NCI-H2227 (cell line): ENCODE measurements at regions not wholly inside any gene's neighbourhood (a gene's known extent, or its start where the extent isn't known, plus 50 kb on each side); places are given as distances from the start of the nearest gene placed in this dataset.

Experiments
- DNase-seq: peaks from one replicate; lab custom pipeline; 2025; ENCODE audit not compliant: unreplicated experiment; lab: John Stamatoyannopoulos, UW

DNA sequence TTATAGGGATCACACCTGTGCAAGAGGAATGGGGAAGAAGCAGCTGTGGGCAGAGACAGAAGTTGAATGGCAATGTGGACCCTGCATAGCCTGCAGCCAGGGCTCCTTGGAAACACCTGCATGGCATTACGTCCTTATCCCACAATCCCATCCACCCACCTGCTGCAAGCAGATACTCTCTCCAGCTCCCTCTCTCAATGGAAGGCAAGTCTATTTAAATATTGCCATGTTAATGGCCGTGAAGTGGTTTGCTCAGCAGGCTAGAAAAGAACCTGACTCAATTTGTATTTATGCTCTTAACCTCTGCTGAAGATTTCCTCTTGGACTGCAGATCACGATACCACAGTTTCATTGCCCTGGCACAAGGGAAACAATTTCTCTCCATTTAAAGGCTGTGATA is 417.0 kb downstream of the TYW1 start:
- DNase-seq: no peak

DNA sequence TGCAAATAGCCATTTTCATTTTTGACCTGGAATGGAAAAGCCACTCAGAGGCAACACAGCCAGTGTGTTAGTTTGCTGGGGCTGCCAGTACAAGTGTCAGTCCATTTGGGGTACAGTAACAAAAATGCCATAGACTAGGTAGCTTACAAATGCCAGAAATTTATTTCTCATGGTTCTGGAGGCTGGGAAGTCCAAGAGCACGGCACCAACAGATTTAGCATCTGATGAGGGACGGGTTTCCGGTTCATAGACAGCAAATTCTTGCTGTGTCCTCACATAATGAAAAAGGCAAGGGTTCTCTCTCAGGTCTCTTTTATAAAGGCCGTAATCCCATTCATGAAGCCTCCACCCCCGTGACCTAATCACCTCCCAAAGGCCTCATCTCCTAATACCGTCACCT is 418.2 kb downstream of the TYW1 start:
- DNase-seq: no peak

DNA sequence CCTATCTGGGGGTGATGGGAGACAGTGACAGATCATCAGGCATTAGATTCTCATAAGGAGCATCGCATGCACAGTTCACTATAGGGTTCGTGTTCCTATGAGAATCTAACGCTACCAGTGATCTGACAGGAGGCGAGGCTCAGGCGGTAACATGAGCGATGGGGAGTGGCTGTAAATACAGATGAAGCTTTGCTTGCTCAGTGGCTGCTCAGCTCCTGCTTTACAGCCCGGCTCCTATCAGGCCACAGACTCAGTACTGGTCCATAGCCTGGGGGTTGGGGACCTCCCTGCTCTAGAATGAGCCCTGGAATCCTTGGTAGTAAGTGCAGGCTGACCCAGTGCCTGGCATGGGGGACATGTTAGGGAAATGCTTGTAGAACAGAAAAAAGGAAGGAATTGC is 426.0 kb downstream of the TYW1 start:
- DNase-seq: no peak

DNA sequence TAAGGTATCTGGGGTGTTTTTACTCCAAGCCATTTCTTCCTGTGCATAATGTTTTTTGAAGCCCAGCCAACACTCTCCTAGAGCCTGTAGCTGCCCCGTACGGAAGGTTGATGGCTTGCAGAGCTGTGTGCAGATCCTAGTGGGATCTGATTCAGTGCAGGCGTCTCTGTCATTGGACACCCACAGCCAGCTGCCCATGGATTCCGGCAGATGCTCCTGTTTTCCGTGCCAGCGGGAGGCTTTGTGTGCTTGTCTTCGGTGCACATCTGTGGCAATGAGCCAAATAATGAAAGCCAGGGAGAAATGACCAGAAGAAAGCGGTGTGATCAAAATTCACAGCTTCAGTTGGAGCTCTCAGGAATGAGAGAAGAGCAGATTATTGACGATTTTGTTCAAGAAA is 426.4 kb downstream of the TYW1 start:
- peak; percentile 7 for DNase-seq

DNA sequence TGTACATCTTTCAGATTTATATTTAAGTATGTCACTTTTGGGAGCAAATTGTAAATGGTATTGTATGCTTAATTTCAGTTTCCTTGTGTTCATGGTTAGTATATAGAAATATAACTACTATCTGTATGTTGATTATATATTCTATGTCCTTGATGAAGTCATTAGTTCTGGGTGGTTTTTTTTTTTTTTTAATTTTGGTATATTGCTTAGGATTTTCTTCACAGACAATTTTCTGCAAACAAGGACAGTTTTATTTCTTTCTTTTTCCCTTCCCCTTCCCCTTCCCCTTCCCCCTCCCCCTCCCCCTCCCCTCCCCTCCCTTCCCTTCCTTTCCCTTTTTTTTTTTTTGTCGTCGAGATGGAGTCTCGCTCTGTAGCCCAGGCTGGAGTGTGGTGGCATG is 430.0 kb downstream of the TYW1 start:
- no peak for DNase-seq

DNA sequence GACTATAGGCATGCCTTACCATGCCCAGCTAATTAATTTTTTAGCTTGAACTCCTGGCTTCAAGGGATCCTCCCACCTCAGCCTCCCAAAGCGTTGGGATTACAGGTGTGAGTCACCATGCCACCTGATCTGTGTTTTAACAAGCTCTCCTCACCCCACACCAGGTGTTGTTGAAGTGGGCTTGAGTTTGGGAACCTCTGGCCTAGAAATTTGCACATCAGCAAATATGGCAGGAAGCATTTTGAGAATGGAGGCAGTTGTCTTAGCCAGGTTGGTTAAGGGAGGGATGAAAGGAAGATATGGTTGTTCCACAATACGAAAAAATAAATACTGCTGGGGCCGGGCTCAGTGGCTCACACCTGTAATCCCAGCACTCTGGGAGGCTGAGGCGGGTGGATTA is 433.1 kb downstream of the TYW1 start:
- no peak for DNase-seq

DNA sequence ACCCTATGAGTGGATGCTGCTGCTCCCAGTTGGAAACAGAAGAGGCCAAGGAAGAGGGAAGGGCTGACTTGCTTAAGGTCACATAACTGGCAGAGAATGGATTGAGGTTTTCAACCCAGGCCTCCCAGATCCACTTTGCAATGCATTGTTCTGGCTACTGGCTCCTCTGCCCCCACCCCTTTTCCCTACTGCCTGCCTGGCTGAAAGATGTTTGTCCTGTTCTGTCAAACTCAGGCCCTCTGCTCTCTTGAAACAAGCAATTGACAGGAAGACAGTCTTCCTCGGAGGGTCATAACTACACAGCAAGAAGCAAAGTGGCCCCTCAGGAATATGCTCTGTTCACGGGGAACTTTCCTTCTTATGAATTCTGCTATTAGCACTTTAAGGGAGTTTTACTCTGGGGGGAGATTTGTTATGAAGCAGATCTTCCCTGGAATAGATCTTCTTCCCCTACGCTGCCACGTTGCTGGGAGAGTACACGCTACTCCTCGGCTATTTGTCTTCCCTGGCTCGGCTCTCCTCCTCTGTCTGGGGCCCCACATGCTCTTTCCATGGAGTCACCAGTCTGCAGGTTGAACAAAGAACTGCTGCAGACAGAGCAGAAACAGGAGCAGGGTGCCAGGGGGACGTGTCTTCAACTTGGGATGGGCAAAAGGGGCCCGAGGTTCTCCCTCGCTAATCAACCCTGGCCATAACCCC is 436.1 kb downstream of the TYW1 start:
- no peak for DNase-seq

DNA sequence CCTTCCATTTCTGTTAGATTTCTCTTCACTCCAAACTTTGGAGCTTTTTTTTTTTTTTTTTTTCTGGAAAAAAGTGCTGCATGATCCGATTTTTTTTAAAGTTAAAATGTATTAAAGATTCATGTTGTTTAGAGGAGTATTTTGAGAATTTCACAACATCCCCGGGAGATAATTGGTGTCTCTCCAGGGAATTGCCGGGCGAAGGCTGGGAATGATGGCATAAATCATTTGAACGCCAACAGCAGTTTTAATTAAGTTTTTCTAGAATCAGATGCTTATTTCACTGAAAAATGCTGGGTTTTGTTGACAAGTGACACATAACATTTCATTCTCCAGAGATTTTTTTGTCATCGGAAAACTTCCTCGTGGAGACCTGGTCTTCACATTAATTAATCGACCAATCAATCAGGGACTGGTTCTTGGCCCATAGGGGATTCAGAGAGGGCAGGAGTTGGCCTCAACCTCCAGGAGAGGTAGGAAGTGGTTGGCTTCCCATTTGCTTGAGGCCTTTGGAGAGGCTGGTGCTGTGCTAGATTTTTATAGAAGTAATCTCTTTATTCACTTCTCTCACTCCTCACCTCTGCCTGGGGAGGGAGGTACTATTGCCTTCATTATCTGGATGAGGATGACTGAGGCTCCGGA is 439.4 kb downstream of the TYW1 start:
- no peak for DNase-seq

DNA sequence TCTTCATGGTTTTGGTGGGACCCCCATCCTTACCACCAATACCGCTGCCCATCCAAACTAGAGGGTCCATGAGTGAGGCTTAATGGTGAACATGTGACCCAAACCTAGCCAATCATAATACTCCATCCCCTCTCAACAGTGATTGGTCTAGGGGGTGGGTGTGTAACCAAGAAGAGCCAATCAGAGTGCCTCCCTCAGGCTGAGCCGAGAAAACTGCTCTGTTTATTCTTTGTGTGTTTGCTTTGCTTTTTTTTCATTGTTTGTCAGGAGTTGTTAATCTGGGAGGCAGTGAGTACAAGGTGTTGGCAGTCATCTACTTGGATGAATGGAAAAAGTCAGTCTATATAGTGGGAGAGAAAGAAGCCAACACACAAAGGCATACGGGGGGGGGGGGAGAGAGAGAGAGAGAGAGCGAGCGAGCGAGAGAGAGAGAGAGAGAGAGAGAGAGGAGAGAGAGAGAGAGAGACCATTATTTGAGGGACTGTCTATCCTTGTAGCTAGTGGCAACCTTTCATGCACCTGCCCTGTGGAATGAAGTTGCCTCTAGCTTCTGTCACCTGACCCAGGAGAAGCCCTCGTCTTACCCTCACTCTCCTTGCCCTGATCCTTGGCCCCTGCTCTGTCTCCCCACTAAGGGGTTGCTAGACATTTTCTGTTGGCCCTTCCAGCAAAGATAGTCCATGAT is 441.7 kb downstream of the TYW1 start:
- no peak for DNase-seq

DNA sequence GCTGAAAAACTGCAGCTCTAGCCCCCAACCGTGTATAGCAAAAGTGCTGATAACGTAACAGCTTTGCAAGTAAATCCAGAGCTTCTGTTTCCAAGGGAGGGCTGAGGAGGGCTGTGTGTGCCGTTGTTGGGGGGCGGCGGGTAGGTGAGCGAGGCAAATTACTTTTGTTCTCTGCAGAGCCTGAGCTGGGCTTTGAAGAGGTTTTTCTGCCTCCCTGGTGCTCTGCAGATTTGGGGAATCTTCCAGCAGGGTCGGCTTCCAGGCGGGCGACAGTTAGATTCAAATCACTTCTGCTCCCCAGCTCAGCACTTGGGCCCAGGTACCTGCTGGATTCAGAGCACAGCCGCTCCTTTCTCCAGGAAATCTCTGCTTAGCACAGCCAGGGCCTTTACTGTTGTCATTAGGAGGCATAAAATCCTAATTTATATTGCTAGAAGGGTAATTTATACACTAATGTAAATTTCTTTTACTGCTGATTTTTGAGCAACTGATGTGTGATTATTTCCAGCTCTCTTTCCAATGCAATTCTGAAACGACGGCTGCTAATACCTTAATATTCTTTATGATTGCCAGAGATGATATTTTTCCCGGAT is 442.4 kb downstream of the TYW1 start:
- DNase-seq: no peak

DNA sequence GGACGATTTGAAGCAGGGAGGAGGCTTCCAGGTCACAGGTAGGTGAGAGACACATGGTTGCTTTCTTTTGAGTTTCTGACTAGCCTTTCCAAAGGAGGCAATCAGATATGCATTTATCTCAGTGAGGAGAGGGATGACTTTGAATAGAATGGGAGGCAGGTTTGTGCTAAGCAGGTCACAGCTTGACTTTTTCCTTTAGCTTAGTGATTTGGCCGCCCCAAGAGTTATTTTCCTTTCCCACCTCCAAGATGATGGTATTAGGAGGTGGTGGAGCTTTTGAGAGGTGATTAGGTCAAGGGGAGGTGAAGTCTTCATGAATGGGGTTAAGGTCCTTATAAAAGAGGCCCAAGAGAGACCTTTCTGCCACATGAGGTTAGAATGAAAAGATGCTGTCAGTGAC is 443.7 kb downstream of the TYW1 start:
- DNase-seq: no peak

DNA sequence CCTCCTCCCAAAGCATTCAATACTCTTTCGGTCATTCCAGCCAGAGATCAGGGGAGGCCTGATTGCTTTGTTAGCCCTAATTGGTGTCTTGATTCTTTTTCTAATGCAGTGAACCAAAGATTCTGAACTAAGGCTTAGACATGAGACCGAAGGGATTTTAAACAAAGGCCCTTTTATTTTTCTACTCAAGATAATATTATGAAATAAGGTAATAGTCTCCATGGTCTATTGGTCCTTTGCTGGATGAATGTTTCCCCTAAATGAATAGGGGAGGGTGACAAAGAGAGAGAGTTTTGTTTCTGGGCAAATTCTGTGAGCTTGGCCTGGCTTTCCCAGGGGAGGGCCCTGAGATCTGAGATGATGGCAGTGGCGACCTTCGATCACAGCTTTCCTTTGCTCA is 449.1 kb downstream of the TYW1 start:
- no peak for DNase-seq

DNA sequence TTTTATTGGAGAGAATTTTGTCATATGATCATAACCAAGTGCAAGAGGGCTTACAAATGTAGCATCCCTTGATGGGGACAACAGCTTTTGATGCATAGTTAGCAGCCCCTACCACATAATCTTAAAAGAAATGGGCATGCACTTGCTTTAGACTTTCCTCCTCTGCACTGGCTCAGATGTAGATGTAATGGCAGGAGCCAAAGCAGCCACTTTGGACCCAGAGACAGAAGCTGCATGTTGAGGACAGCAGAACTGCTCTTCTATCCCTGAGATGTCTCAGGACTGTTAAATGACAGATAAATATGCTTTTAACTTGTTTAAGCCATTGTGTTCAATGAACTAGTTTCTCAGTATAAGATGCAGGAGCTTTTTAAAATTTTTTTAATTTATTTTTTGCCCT is 450.7 kb downstream of the TYW1 start:
- no peak for DNase-seq

DNA sequence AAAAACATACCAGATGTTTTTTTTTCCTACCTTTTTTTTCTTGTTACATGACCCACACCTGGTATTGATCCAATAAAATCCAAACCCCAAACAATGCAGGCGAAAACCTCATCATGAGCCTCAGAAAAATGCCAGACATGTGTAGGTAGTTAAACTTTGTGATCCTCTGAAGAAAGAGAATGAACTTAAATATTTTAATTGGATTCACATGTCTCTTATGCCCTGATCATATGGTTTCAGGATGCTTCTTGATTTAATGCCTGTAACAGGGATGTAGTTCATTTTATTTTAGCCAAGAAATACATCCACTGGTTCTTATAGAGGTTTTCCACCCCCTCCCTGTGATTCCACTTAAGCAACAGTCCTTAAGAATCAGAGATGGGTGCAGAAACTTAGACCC is 451.6 kb downstream of the TYW1 start:
- no peak for DNase-seq

DNA sequence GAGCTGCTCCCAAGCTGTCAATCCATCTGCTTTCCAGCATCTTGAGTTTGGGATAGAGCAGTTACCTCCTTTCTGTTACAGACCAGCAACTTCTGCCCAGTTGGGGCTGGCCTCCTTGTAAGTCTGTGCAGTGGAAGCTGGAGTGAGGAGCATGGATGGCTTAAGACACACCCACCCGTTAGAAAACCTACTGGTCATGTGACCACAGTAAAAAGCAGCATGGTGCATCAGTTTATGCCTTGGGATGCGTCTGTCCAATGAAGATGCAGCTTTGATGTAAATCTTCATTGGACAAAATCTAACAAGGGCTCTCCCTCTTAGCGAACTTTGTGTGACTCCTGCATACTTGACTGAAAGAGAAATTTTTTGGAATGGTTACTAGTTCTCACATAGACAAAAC is 453.5 kb downstream of the TYW1 start:
- no peak for DNase-seq

DNA sequence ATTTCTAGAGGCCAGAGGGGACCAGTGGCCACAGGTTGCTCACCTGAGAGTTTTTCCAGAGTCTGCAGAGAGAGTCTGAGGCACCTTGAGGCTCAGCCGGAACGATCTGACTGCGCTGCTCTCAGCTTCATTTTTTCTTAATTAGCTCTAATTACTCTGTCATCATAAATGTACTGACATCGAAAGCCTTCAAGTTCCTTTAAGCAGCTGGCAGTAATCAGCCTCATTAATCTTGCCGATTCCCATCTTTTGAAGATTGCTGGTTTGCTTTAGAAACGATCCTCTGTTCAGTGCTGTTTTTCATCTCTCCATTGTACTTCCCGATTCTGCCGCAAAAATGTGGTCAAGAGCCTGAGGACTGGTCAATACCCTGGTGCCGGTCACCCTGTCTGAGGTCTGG is 454.7 kb downstream of the TYW1 start:
- no peak for DNase-seq

DNA sequence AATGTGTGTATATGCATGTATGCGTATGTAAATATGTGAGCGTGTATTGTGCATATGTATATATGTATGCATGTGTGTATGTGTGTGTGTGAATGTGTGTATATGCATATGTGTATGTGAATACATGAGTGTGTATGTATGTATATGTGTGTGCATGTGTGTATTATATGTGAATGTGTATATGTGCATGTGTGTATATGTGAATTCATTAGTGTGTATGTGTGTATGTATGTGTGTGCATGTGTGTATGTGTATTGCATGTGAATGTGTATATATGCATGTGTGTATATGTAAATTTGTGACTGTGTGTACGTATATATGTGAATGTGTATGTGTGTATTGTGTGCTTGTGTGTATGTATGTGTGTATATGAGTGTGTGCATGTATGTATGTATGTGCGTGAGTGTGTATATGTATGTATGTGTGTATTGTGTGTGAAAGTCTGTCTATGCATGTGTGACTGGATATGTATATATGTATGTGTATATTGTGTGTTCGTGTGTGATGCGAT is 455.9 kb downstream of the TYW1 start:
- DNase-seq: no peak

DNA sequence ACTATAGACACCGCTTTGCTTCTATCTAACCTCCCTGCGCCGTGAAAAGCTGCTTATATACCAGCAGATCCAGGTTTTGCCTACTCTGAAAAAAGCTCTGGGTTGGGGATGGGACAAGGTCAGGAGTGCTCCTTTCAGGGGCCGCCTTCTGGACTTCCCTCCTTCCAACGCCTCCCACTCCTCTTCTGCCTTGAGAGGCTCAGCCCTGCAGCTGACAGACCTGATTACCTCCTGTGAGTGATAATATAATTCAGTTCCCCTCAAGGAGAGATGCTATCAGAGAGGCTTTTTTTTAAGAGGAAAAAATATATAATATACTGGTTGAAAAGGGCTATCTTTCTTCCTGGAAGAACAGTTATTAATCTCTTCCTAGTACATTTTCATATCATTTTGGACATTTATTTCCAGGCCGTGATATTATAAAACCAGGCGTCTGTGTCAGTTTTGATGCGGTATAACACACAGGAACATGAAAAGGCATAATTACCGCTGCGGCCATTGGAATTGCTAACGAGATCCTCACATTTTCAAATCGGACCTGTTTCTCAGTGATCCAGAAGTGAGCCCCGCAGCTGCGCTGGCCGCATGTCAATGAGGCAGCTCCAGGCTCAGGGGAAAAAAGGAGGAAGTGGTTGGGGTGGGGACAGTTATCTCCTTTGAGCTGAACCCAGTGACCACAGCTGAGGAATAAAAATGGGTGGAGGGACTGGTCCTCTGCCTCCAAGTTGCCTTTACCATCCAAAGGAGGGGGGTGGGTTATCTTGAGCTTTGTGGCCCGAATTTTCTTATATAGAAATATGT is 457.1 kb downstream of the TYW1 start:
- no peak for DNase-seq

DNA sequence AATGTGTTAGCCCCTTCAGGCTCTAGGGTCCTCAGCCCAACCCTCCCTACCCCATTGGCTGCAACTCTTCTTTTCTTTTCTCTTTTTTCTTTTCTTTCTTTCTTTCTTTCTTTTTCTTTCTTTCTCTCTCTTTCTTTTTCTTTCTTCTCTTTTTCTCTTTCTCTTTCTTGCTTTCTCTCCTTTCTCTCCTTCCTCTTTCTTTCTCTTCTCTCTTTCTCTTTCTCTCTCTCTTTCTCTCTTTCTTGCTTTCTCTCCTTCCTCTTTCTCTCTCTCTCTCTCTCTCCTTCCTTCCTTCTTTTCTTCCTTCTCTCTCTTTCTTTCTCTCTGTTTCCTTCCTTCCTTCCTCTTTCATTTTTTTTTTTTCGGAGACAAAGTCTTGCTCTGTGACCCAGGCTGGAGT is 458.9 kb downstream of the TYW1 start:
- DNase-seq: no peak

DNA sequence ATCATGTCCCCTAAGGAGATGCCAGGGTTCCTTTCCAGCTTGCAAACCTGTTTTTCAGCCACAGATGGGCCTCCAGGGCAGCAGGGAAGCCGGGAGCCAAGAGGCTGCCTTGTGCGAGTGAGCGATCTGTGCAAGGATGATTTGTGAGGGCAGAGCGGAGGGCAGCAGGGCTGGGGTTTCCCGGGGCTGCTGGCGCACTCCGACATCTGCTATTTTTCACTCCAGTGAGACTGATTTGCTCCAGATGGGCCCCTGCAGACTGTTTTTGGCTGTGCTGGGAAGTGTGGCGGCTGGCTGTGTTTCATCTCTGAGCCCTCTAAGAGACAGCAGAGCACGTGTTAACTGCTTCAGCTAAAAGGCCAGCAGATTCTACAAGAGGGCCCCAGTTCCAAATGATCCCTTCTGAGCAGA is 466.2 kb downstream of the TYW1 start:
- no peak for DNase-seq

DNA sequence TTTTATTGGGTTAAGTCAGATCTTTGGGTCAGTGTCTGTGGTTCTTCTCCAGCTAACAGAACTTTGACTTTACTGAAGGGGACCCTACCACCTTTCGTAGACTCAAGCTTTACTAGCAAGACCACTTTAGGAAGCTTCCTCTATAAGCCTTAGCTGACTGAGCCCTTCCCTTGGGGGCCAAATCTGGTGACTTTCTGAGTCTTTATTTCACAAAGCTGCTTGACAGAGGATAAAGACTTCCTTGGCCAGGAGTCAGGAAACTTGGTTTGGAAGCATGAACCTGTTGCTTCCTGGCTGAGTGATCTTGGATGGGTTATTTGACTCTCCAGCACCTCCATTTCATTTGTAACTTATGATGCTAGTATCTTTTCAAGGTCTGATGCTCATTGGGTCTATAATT is 466.7 kb downstream of the TYW1 start:
- no peak for DNase-seq
